MM.1S (cell line): ENCODE measurements at regions not wholly inside any gene's neighbourhood (a gene's known extent, or its start where the extent isn't known, plus 50 kb on each side); places are given as distances from the start of the nearest gene placed in this dataset.

Experiments used
- DNase-seq: peaks from one replicate; pipeline ENCODE4 v3.0.0-alpha.2; 2015
- H2AFZ ChIP-seq: fragments of 300-600 bp; sonication (generic); 2 replicates; pipeline ENCODE4 v1.6.0; 2016; ENCODE audit warnings: antibody characterized with exemption, low read length
- H3F3A ChIP-seq: fragments of 300-600 bp; sonication (generic); 2 replicates; pipeline ENCODE4 v1.6.1; 2016; ENCODE audit warnings: mild to moderate bottlenecking, antibody characterized with exemption, low read length, moderate library complexity, mixed read lengths; ENCODE audit not compliant: insufficient read depth
- H3K27ac ChIP-seq: fragments of 300-600 bp; sonication (generic); 2 replicates; pipeline ENCODE4 v1.5.1; 2016; ENCODE audit warnings: mild to moderate bottlenecking, low read length
- H3K27me3 ChIP-seq: fragments of 300-600 bp; sonication (generic); replicated peaks from 2 replicates; pipeline ENCODE4 v1.6.0; 2016; ENCODE audit warnings: low read length; ENCODE audit not compliant: insufficient read depth
- H3K36me3 ChIP-seq: fragments of 300-600 bp; sonication (generic); replicated peaks from 2 replicates; pipeline ENCODE4 v1.6.1; 2016; ENCODE audit warnings: mild to moderate bottlenecking, low read length, mixed read lengths; ENCODE audit not compliant: insufficient read depth
- H3K4me1 ChIP-seq: fragments of 300-600 bp; sonication (generic); 2 replicates; pipeline ENCODE4 v1.6.1; 2016; ENCODE audit warnings: low read length, mixed read lengths
- H3K4me2 ChIP-seq: fragments of 300-600 bp; sonication (generic); 2 replicates; pipeline ENCODE4 v1.6.0; 2016; ENCODE audit warnings: low read depth, low read length
- H3K4me3 ChIP-seq: fragments of 300-600 bp; sonication (generic); 2 replicates; pipeline ENCODE4 v1.5.1; 2016; ENCODE audit warnings: low read length, mixed read lengths
- H3K79me2 ChIP-seq: fragments of 300-600 bp; sonication (generic); 2 replicates; pipeline ENCODE4 v1.6.1; 2016; ENCODE audit warnings: mixed run types, low read length, mixed read lengths
- H3K9ac ChIP-seq: fragments of 300-600 bp; sonication (generic); 2 replicates; pipeline ENCODE4 v1.6.1; 2016; ENCODE audit warnings: low read length, mixed read lengths
- H3K9me2 ChIP-seq: fragments of 300-600 bp; sonication (generic); replicated peaks from 2 replicates; pipeline ENCODE4 v1.6.1; 2016; ENCODE audit warnings: mild to moderate bottlenecking, low read length, mixed read lengths; ENCODE audit not compliant: insufficient read depth
- H3K9me3 ChIP-seq: fragments of 300-600 bp; sonication (generic); replicated peaks from 2 replicates; pipeline ENCODE4 v1.6.1; 2016; ENCODE audit warnings: mild to moderate bottlenecking, low read length, mixed read lengths; ENCODE audit not compliant: insufficient read depth
- H4K20me1 ChIP-seq: fragments of 300-600 bp; sonication (generic); 2 replicates; pipeline ENCODE4 v1.6.1; 2016; ENCODE audit warnings: mild to moderate bottlenecking, low read length, moderate library complexity, mixed read lengths; ENCODE audit not compliant: insufficient read depth
- CTCF ChIP-seq: fragments of 300-600 bp; sonication (generic); IDR thresholded peaks from 2 replicates; pipeline ENCODE4 v1.5.1; 2016; ENCODE audit warnings: antibody characterized with exemption, low read length, mixed read lengths
- EZH2 ChIP-seq: fragments of 300-600 bp; sonication (generic); optimal IDR thresholded peaks from 2 replicates; pipeline ENCODE3; 2017; ENCODE audit warnings: low read depth, mild to moderate bottlenecking, antibody characterized with exemption, low read length, mixed read lengths
- EZH2phosphoT487 ChIP-seq: fragments of 300-600 bp; sonication (generic); IDR thresholded peaks from 2 replicates; pipeline ENCODE4 v1.6.1; 2018; ENCODE audit warnings: antibody characterized with exemption, low read length

GRCh38 chr3:160098261-160098908 is 109.8 kb downstream of the IL12A start:
- Histone ChIP-seq H3K4me1 (no peaks in the 10 kb centered on the region), H3F3A (no peaks in the 10 kb centered on the region), H4K20me1 (no peaks in the 10 kb centered on the region), H3K9me2 (no peaks in the 10 kb centered on the region), H3K36me3 (no peaks in the 10 kb centered on the region), H2AFZ (no peak overlapping the region), H3K27me3 (no peaks in the 10 kb centered on the region), H3K27ac (no peak overlapping the region), H3K4me2 (no peak overlapping the region), H3K9ac (no peak overlapping the region), H3K9me3 (no peaks in the 10 kb centered on the region), H3K4me3 (no peak overlapping the region), H3K79me2 (no peaks in the 10 kb centered on the region)
- DNase-seq, result no peak
- TF ChIP-seq EZH2 (no peak), CTCF (no peak), EZH2phosphoT487 (no peak)

- TF ChIP-seq EZH2phosphoT487 (no peak), EZH2 (no peak), CTCF (no peak)
- Histone ChIP-seq H3K9ac (no peak overlapping the region), H3K4me3 (no peak overlapping the region), H3K4me1 (no peaks in the 10 kb centered on the region), H3K79me2 (no peaks in the 10 kb centered on the region), H3K36me3 (no peaks in the 10 kb centered on the region), H3K27me3 (no peaks in the 10 kb centered on the region), H3K27ac (no peak overlapping the region), H4K20me1 (no peaks in the 10 kb centered on the region), H3K4me2 (no peak overlapping the region), H3F3A (no peaks in the 10 kb centered on the region), H3K9me2 (no peaks in the 10 kb centered on the region), H2AFZ (no peak overlapping the region), H3K9me3 (no peaks in the 10 kb centered on the region)
- no peak for DNase-seq
Measured at GRCh38 chr3:160098926-160099626, 110.4 kb downstream of the IL12A start.

GRCh38 chr3:160099834-160100233 is 111.2 kb downstream of the IL12A start:
- no peak overlapping the region for H3K27ac ChIP-seq
- H3K9ac ChIP-seq, result no peak overlapping the region
- no peak overlapping the region for H2AFZ ChIP-seq
- H3K4me1 ChIP-seq, result no peaks in the 10 kb centered on the region
- no peaks in the 10 kb centered on the region for H3K36me3 ChIP-seq
- TF ChIP-seq EZH2, result no peak
- no peak for TF ChIP-seq EZH2phosphoT487
- TF ChIP-seq CTCF, result no peak
- no peaks in the 10 kb centered on the region for H3F3A ChIP-seq
- no peaks in the 10 kb centered on the region for H3K27me3 ChIP-seq
- H3K4me3 ChIP-seq, result no peak overlapping the region
- no peak for DNase-seq
- no peaks in the 10 kb centered on the region for H3K9me3 ChIP-seq
- no peaks in the 10 kb centered on the region for H3K9me2 ChIP-seq
- H4K20me1 ChIP-seq, result no peaks in the 10 kb centered on the region
- no peak overlapping the region for H3K4me2 ChIP-seq
- no peaks in the 10 kb centered on the region for H3K79me2 ChIP-seq
